ENCODE measurements at regions not wholly inside any gene's neighbourhood (a gene's known extent, or its start where the extent isn't known, plus 50 kb on each side); places are given as distances from the start of the nearest gene placed in this dataset.

GRCh38 chr15:66615846-66616245, 50.0 kb upstream of the LCTL start:
- no peak for DNase-seq

DNA sequence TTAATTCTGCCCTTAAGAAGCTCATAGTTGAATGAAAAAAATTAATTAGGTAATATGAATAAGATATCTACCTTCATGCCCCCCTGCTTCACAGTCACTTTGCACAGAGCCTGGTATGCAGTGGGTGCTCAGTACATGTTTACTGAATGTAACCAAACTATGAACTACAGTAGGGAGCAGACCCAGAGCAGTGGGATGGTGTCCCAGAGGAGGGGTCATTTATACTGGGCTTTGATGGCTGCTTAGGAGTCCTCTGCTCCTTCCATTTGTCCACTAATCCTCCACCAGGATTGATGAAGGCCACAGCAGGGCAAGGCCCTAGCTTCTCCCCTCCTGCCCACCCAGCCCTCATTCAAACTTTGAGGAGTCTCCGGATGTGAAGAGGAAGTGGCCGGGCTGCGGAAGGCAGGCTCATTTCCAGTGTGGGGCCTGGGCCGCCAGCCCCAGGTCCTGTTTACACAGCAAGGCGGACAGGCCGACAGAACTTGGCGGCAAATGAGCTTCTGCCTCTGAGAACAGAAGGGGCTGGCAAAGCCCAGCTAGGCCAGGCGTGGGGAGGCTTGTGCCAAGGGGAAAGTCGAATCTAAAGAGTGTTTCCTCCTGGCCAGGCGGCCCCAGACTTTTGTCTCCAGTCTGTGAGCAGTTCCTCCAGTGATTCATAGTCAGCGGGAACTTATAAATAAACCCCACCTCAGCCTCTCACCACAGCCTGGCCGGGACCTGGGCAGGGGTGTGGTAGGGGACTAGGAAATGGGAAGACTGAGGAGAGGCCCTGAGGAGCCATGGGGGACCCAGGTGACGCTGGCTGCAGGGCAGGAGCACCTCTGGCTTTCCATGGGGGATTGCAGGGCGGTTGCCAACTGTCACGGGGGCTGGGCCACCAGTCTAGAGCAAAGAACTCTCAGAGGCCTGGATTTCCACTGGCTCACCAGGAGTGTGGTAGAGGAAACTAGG, 51.6 kb upstream of the LCTL start:
- no peak for DNase-seq

DNA sequence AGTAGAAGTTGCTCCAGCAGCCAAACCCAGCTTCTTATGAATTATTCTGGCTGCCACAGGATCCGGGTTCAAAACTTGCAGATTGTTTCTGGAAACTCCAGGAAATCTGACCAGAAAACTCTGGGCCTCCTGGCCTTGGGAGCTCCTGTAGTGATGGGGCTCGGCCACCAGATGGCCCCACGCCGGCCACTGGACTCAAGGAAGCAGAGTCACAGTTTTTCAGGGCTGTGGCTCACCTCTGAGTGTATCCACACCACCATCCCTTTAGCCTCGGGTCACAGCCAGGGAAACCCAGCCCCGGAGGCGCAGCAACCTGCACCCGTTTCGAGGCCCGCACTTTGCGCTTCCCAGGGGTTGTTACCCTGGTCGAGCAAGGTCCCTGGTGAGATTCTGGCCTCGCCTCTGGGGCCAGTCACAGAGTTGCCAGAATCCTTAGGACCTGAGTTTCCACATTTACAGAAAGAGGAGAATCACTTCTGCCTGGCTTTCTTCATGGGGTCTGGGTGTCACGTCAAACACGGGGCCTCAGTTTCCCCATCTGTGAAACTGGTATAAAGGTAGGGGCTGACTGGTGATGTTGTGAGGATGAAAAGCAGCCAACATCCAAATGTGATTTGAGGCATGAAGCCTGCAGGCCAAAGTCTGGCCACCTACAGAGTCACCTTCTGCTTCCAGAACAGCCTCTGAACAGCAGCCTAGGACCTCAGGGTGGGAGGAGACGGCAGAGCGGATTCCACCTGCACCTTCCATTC, 53.5 kb upstream of the LCTL start:
- peak; percentile 37 for DNase-seq

DNA sequence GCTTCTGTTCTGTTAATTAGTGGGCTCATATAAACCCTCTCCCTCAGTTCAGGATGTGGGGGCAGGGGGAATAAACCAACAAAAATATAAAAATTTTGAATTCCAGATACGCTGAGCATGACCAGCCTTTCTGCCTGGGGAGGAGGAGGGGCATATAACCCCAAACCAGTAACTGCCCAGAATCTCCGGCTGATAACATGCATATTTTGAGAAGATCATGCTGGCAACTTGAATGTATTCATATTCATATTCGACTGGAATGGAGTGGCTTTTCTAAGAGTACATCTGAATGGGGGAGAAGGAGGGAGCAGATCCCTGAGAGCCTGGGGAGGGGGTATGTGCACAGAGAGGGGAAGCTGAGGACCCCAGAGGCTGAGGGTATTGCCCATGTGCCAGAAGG, 54.5 kb upstream of the LCTL start:
- no peak for DNase-seq

DNA sequence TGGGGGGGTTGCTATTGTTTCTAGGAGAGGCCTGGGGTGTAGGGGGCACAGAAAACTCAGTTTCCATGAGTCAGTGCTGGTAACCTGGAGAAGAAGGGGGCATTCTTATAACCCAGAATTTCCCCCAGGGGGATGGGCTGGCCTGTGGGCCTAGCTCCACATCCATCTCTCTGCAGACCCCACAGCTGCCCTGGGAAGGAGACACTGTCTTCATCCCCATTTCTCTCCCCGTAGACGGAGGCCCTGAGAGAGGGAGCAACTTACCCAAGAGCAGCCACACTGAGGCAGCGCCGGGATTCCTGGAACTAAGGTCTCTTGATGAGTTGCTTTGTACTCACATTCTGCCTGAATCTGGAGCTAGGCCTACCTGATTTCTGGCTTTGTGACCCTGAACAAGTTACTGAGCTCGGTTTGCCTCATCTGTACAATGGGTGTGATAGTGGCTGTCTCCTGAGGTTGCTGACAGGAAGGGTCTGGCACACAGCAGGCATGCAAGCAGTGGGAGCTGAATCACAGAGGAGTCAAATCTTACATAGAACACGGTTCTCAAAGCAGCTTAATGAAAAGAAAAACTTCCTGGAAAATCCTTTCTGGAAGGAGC, 55.0 kb upstream of the LCTL start:
- DNase-seq: no peak

- peak; percentile 17 for DNase-seq
These were observed 56.0 kb upstream of the LCTL start for GRCh38 chr15:66621491-66622467.

DNA sequence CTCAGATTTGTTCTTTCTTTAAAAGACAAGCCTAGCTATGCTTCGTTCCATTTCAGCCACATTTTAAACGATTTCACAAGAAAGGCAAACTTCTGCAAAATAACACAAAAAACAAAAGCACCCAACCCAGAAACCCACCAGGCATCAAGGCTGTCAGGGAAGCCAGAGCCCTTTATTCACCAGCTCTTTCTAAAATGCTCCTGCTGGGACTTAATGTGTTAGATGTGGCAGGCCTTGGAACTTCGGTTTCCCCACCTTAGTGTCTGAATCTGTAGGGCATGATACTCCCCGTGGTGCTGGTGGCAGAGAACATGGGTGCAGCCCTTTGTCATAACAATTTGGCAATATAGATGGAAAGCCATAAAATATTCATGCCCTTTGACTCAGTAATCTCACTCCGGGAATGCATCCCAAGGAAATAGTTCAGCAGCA, 56.8 kb upstream of the LCTL start:
- no peak for DNase-seq

GRCh38 chr15:66623801-66624453, 58.1 kb upstream of the LCTL start:
- no peak for DNase-seq

DNA sequence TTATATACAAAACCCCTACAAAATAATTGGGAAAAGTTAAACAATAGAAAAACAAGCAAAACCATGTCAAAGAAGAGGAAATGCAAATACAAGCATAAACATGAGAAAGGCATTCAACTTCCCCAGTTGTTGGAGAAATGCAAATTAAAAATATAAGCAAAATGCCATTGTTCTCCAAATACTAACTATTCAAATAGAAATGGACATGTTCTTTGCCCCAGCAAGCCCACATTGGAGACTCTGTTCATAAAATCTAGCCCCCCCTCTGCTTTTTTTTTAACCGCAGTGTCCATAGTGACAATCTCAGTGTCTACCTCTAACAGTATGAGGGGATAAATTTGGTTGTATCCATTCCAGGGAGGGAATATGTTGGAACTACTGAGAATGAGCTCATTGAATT, 59.7 kb upstream of the LCTL start:
- DNase-seq: no peak

- no peak for DNase-seq
These were observed 60.2 kb upstream of the LCTL start for GRCh38 chr15:66625974-66626373.

DNA sequence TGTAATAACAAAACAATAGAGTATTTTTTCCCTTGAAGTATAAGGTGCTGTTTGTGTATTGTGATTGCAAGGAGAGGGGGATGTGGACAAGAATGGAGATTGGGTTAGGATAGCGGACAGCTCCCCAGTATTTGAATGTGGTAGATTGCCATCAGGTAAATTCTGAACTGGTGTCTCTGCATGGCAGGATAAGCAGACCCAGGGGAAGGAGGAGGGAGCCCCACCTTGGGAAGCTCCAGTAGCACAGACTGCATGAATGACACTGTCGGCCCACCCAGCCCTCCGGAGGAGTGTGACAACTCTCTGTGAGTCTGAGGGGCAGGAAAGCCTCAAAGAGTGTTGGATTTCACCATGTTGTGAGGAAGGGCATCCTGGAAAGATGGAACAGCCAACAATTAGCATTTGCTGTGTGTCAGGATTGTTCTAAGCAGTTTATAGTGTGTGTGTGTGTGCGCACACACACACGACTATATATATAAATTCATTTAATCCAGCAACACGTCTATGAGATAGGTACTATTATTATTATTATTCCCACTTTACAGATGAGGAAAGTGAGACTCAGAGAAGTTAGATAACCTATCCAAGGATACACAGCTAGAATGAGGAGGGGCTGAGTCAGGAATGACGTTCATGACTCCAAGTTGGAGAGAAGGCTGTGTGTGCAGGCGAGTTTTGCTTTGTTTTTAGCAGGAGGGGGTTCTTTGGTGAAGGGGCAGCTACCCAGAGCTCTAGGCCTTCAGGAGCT, 63.4 kb upstream of the LCTL start:
- DNase-seq: no peak

DNA sequence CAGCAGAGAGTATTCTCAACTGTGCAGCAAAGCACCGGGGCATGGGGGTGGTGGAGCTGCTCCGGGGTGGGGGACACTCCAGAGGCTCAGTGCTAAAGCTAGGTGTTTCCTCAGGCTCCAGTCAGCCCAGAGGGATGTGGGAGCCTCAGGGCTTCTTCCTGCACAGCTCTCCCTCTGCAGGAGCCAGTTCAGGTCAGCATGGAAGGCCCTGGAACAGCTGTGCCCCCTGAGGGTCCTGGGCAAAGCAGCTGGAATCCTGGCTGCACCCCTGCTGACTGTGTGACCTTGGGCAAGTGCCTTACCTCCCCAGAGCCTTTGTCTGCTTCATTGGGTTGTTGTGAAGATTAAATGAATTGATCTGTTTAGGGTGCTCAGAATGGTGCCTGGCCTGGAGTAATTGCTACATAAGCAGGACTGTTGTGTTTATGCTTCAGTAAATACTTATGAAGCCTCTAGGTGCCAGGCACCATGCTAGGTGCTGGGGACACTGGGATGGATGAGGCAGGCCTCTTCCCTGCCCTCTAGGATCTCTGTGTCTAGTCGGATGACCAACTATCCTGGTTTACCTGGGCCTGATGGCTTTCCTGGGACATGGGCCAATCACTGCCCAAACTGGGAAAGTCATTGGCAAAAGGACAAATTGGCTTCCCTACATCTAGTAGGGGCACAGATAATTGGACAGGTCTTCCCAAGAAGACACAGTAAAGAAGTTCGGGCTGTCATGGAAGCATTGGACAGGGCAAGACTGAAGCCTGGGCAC, 64.2 kb upstream of the LCTL start:
- no peak for DNase-seq

- no peak for DNase-seq
These were observed 65.1 kb upstream of the LCTL start for GRCh38 chr15:66630801-66631351.

DNA sequence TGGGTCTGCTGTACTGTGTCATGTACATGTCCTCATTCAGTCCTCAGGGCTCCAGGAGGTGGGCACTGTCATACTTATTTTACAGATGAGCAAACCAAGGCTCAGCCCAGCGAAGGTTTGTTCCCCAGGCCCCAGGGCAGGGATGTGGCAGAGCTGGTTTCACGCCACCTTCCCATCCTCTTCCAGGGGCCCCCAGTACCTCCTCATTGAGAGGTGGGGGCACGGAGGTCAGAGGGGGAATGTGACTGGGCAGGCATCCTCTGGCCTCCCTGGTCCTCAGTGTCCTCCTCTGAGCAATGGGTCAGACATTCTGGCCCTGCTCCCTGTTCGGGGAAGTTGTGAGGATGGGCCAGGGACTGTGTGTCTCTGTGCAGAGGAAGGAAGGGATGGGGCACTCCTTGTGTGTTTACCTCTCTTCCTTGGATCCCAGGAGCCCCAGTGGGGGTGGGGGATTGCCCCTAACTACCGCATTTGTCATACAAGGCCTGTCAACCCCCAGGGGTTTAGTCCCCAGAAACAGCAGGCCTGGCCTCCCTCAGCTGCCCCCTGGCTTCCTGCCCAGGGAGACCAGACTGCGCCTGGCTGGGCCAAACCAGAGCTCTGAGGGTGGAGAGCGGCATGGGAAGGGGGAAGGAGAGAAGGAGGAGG, 65.9 kb upstream of the LCTL start:
- no peak for DNase-seq

GRCh38 chr15:66633041-66633937, 67.5 kb upstream of the LCTL start:
- no peak for DNase-seq

- no peak for DNase-seq
These were observed 68.1 kb upstream of the LCTL start for GRCh38 chr15:66633938-66634250.

- no peak for DNase-seq
These were observed 67.5 kb upstream of the SMAD6 start for GRCh38 chr15:66634540-66634939.

- no peak for DNase-seq
These were observed 67.0 kb upstream of the SMAD6 start for GRCh38 chr15:66635006-66635405.

GRCh38 chr15:66635817-66636216, 66.2 kb upstream of the SMAD6 start:
- no peak for DNase-seq
